NCI-H2107 (cell line): ENCODE measurements at regions not wholly inside any gene's neighbourhood (a gene's known extent, or its start where the extent isn't known, plus 50 kb on each side); places are given as distances from the start of the nearest gene placed in this dataset.

ENCODE experiments used
- DNase-seq: peaks from one replicate; lab custom pipeline; 2025; lab: John Stamatoyannopoulos, UW

- no peak for DNase-seq
Observed at GRCh38 chr13:50195045-50195444, 179.8 kb downstream of the KCNRG start.

- no peak for DNase-seq
Observed at GRCh38 chr13:50196118-50196517, 180.9 kb downstream of the KCNRG start.

DNA sequence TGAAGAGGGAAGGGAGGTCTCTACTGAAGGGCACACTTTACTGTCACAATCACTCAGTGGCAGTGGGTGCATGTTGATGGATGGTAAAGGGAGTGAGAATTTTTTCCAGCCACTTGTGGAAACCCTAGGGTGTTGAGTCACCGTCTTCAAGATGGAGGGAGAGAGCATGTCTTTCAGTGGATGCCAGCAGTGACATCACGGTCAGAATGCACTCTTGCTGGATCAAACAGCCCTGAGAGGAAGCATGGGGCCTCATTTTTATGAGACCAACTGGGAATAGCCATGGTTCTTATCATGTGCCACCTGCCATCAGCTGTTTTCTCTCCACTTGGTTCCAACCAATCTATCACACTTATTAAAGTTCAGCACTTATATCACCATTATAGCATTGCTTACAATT is 182.5 kb downstream of the KCNRG start:
- DNase-seq, result no peak

GRCh38 chr13:50198508-50198907 is 183.3 kb downstream of the KCNRG start:
- no peak for DNase-seq

DNA sequence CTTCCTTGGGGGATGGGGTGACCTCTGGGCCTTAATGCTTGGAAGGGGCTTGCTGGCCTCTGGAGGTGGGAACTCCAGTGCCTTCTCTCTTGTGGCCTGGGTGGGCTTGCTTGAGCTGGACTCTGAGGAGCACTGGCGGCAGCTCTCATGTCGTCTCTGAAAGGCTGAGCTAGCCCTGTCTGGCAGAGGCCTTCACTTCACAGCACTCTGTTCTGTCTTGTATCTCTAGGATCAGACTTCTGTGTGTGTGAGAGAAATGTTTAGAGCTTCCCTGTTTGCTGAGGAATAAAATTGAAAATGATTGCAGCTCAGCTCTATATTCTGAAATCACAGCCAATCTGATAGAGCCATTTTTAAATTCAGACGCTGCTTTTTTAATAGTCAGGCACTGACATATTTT is 185.3 kb downstream of the KCNRG start:
- DNase-seq, result no peak

DNA sequence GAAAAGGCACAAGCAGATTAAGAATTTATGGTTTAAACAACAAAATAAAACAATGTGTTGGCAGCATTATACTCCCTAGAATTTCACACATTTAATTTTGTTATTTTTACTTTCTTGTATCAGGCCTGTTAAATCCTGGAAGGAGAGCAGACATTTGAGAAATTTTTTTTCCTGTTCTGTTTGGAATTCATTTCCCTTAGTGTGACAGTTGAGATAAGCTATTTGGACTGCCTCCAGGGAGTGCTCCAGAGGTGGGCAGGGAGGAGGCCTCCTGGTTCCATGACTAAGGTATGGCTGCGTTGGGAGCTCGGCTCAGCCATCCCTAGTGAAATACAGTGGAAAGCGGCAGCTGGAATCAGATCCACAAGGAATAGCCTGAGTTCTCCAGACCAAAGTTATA is 185.7 kb downstream of the KCNRG start:
- DNase-seq, result no peak

DNA sequence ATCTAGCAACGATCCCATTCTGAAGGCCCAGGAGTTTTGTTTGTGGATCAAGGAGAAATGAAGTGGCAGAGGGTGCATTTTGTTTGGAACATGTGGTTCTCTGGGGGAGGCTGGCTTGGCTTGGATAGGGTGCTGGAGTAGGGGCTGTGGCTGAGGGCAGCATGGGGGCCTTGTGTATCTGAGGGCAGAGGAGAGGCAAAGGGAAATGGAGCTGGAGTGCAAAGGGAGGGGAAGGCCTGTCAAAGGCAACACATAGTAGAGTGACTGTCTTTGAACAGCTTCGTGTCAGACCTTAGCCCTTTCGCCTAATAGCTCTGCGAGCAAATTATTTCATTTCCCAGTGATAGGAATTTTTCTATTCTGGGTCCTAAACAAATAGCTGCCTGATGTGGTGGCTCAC is 187.2 kb downstream of the KCNRG start:
- DNase-seq, result no peak

GRCh38 chr13:50203256-50203941 is 188.2 kb downstream of the KCNRG start:
- no peak for DNase-seq

- DNase-seq, result no peak
Observed at GRCh38 chr13:50205581-50205980, 190.3 kb downstream of the KCNRG start.

DNA sequence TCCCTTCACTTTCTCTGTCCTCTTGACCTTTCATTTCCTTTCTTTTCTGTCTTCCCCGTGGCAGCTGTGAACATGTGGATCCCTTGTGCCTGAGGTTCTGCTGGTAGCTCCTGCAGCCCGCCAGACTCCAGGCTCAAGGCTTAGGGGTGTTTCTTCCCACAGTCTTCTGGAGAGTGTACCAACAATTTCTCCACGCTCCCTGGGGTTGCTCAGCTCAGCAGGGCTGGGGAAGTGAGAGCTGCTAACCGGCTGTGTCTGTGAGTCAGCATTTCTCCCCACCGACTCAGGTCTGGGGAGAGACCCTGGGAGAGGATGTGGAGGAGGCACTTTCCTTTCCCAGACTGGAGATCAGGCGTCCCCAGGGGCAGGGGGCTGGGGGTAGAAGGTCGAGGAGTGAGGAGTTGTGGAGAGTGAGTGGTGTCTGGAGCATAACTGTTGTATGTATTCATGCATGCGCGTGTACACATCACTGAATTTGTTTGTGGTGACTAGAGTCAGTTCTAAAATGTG is 193.6 kb downstream of the KCNRG start:
- DNase-seq, result no peak

GRCh38 chr13:50209631-50210030 is 194.4 kb downstream of the KCNRG start:
- DNase-seq, result no peak

GRCh38 chr13:50213526-50213925 is 198.3 kb downstream of the KCNRG start:
- DNase-seq, result no peak

DNA sequence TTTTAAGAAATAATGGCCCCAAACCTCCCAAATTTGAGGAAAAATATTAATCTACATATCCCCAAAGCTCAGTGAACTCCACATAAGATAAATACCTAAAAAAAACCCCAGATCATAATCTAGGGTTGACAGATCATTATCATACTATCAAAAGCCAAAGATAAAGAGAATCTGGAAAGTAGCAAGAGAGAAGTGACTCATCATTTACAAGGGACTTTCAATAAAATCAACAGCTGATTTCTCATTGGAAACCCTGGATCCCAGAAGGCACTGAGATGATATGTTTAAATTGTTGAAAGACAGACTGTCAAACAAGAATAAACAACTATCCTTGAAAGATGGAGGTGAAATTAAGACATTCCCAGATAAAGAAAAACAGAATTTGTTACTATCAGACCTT is 199.3 kb downstream of the KCNRG start:
- no peak for DNase-seq

DNA sequence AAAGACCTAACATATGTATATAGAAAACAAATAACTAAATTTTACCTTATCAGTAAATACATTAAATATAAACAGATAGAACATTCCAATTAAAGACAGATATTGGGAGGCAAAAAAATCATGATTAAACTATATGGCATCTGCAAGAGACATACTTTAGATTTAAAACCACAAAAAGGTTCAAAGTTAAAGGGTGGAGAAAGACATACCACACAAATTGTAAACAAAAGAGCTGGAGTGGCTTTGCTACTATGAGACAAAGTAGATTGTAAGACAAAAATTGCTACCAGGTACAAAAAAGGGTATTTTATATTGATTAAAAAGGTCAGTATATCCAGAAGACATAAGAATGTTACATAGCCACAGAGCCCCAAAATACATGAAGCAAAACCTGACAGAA is 200.2 kb downstream of the KCNRG start:
- DNase-seq, result no peak

DNA sequence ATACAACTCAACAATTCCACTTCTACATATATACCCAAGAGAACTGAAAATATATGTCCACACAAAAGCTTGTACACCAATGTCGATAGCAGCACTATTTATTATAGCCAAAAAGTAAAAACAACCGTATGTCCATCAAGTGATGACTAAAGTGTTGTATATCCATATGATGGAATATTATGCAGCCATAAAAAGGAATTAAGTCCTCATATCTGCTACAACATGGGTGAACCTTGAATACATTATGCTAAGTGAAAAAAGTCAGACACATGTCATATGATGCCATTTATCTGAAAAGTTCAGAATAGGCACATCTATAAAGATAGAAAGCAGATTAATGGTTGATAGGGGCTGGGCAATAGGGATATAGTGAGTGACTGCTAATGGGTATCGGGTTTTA is 204.5 kb downstream of the KCNRG start:
- DNase-seq, result no peak

- no peak for DNase-seq
Observed at GRCh38 chr13:50220938-50221337, 205.7 kb downstream of the KCNRG start.

GRCh38 chr13:50222569-50223332 is 207.5 kb downstream of the KCNRG start:
- no peak for DNase-seq

- DNase-seq, result no peak
Observed at GRCh38 chr13:50224534-50224933, 209.3 kb downstream of the KCNRG start.

DNA sequence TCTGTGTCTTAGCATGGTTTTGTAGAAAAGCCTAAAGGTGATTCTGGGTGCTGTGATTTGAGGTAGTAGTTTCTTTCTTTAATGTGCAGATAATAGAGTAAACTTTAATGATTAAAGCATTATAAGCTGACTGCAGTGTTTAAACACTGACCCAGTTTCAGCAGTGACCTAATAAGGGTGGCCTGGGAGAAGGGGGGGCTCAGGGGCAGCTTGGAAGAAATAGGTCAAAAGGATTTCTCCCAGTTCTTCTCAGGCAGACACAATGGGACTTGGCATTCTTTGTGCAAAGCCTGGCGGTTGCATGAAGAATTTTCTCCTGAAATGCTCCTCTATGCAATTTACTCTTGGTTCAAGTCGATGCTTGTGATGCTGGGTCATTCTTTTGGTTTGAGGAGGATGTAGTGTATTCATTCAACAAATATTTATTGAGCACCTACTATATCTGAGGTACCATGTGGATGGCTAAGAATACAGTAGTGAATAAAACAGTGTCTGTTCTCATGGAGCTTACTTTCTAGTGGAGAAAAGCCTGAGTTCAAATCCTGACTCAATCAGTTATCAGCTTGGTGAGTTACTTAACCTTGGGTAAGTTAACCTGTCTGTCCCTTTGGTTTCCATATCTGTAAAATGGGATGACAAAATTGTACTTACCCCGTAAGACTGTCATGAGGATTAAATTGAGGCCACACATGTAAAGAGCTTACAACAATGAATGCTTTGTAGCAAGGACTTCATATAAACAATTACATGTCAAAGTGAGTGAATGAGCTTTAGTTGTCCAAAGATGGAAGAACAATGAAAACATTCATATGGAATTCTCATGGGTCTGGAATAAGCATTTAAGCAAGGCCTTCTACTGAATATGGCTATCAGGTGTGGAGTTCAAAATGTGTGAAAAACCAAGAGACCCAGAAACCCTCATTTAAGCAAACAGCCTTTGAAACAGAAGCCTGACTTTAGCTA is 210.2 kb downstream of the KCNRG start:
- DNase-seq, result no peak

DNA sequence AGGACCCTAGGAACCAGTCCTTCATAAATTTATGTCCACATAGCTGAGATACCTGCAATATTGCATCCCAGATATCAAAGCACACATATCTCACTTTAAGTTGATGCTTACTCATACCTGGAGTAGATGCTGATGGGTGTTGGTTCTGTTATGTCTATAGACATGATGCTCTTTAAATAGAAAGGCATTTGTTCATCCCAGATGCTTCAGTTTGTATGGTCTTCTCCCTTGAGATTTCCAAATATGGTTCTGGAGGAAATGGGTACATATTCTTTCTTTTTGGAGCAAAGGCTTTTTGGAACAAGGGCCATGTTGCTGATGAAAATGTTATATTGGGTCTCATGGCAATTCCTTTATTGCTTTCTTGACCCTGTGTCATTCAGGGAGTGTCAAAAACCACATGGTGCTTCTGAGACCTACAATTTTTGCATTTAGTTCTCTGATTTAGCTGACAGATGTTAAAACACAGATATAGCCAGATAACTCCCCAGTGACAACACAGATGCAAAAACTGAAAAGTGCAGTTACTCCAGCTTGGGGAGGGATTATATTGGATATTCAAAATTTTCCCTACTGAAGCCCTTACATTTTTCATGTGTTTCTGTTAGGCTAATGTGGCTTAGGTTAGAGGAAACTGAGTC is 211.4 kb downstream of the KCNRG start:
- no peak for DNase-seq

DNA sequence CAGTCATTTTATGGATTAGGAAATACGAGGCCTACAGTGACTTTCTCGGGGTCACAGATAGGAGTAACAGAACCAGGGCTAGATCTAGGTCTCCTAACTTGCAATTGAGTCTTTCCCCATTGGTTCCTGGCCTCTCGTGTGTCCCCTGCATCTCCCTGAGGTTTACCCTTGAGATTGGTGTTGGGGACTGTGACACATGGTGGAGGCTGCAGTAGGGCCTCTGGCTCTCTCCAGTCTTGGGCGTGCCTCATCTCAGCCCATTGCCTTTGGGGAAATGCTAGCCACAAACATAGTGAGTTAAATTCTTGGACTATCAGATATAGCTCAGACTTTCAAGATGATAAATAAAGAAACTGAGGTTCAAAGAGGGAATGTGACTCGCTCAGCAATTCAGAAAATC is 212.1 kb downstream of the KCNRG start:
- no peak for DNase-seq

GRCh38 chr13:50228527-50228926 is 213.3 kb downstream of the KCNRG start:
- peak; percentile 25 for DNase-seq
